GM23338 (cell line): ENCODE measurements at regions not wholly inside any gene's neighbourhood (a gene's known extent, or its start where the extent isn't known, plus 50 kb on each side); places are given as distances from the start of the nearest gene placed in this dataset.

Experiments used
- ATAC-seq: fragments of 200-7000 bp; cut with Tn5 transposase; 3 replicates; pipeline ENCODE4 v1.9.1; 2020
- DNase-seq: peaks from one replicate; pipeline ENCODE4 v3.0.0-alpha.2; 2015; ENCODE audit warnings: low spot score
- H2AFZ ChIP-seq: fragments of 200-600 bp; sonication (generic); 2 replicates; pipeline ENCODE4 v1.8.0; 2016; ENCODE audit warnings: antibody characterized with exemption, mild to moderate bottlenecking, moderate library complexity
- H3F3A ChIP-seq: fragments of 200-600 bp; sonication (generic); replicated peaks from 2 replicates; pipeline ENCODE4 v1.8.0; 2017; ENCODE audit warnings: antibody characterized with exemption, mixed run types, low read depth
- H3K27ac ChIP-seq: fragments of 200-600 bp; sonication (generic); 2 replicates; pipeline ENCODE4 v1.6.1; 2016; ENCODE audit warnings: low read depth
- H3K27me3 ChIP-seq: fragments of 200-600 bp; sonication (generic); 2 replicates; pipeline ENCODE4 v1.8.0; 2016; ENCODE audit warnings: mild to moderate bottlenecking, mixed run types, moderate library complexity; ENCODE audit not compliant: insufficient read depth
- H3K36me3 ChIP-seq: fragments of 200-600 bp; sonication (generic); 2 replicates; pipeline ENCODE4 v1.8.0; 2016; ENCODE audit warnings: mild to moderate bottlenecking; ENCODE audit not compliant: insufficient read depth
- H3K4me1 ChIP-seq: fragments of 200-600 bp; sonication (generic); 2 replicates; pipeline ENCODE4 v1.8.0; 2016; ENCODE audit warnings: mild to moderate bottlenecking, moderate library complexity; ENCODE audit not compliant: insufficient read depth
- H3K4me2 ChIP-seq: fragments of 200-600 bp; sonication (generic); 2 replicates; pipeline ENCODE4 v1.7.1; 2017; ENCODE audit warnings: mixed run types
- H3K4me3 ChIP-seq: fragments of 200-600 bp; sonication (generic); 2 replicates; pipeline ENCODE4 v1.6.1; 2016; ENCODE audit warnings: mixed run types
- H3K79me2 ChIP-seq: fragments of 200-600 bp; sonication (generic); replicated peaks from 2 replicates; pipeline ENCODE4 v1.8.0; 2017; ENCODE audit warnings: mild to moderate bottlenecking; ENCODE audit not compliant: insufficient read depth
- H3K9me2 ChIP-seq: fragments of 200-600 bp; sonication (generic); 2 replicates; pipeline ENCODE4 v1.8.0; 2017; ENCODE audit not compliant: insufficient read depth
- H4K20me1 ChIP-seq: fragments of 200-600 bp; sonication (generic); replicated peaks from 2 replicates; pipeline ENCODE4 v1.8.0; 2017; ENCODE audit warnings: mild to moderate bottlenecking; ENCODE audit not compliant: insufficient read depth
- H3K27ac Mint-ChIP-seq: 2 replicates; pipeline ENCODE4 v1.8.0; 2020; ENCODE audit warnings: inconsistent platforms, mild to moderate bottlenecking, moderate library complexity, mixed read lengths
- H3K27me3 Mint-ChIP-seq: 3 replicates; pipeline ENCODE4 v1.8.0; 2022; ENCODE audit warnings: low read depth, mild to moderate bottlenecking, moderate library complexity, mixed read lengths, inconsistent platforms; ENCODE audit not compliant: insufficient read depth, poor library complexity
- H3K36me3 Mint-ChIP-seq: 3 replicates; pipeline ENCODE4 v1.8.0; 2021; ENCODE audit warnings: low read depth, mild to moderate bottlenecking, inconsistent platforms, moderate library complexity, mixed read lengths
- H3K4me1 Mint-ChIP-seq: 3 replicates; pipeline ENCODE4 v1.8.0; 2020; ENCODE audit warnings: mild to moderate bottlenecking, inconsistent platforms, mixed read lengths
- H3K4me3 Mint-ChIP-seq: 3 replicates; pipeline ENCODE4 v1.8.0; 2021; ENCODE audit warnings: moderate library complexity, mild to moderate bottlenecking, inconsistent platforms, mixed read lengths
- H3K9me3 Mint-ChIP-seq: 3 replicates; pipeline ENCODE4 v1.8.0; 2020; ENCODE audit warnings: moderate library complexity, mild to moderate bottlenecking, inconsistent platforms, mixed read lengths
- CREB1 ChIP-seq: fragments of 250-450 bp; sonication (Bioruptor Pico); IDR thresholded peaks from 2 replicates; pipeline ENCODE4 v1.5.0; 2020; ENCODE audit warnings: low read depth, mild to moderate bottlenecking, moderate library complexity
- EZH2phosphoT487 ChIP-seq: fragments of 200-600 bp; sonication (generic); IDR thresholded peaks from one replicate; pipeline ENCODE4 v1.8.1; 2018; ENCODE audit warnings: antibody characterized with exemption; ENCODE audit not compliant: unreplicated experiment
- JUNB ChIP-seq: IDR thresholded peaks from one replicate; pipeline ENCODE4 v1.6.1; 2016; ENCODE audit warnings: antibody characterized with exemption; ENCODE audit not compliant: unreplicated experiment
- NANOG ChIP-seq: IDR thresholded peaks from 2 replicates; pipeline ENCODE4 v1.6.1; 2016; ENCODE audit warnings: antibody characterized with exemption, borderline replicate concordance
- STAT1 ChIP-seq: IDR thresholded peaks from one replicate; pipeline ENCODE4 v1.6.1; 2016; ENCODE audit warnings: antibody characterized with exemption; ENCODE audit not compliant: unreplicated experiment
- ZNF331 ChIP-seq: fragments of 250-450 bp; sonication (Bioruptor Pico); IDR thresholded peaks from 2 replicates; pipeline ENCODE4 v1.5.0; 2020; ENCODE audit warnings: low read depth, mild to moderate bottlenecking, moderate library complexity
- TF ChIP-seq, protein P1 (sequence below), 2 experiments: fragments of 200-600 bp in 1 of 2; sonication (generic) in 1 of 2; conservative IDR thresholded peaks; 2 replicates each; pipeline versions ENCODE4 v1.5.1 to v1.6.1; 2016 to 2017; ENCODE audit warnings: antibody characterized with exemption in 2 of 2, low read depth in 2 of 2, mild to moderate bottlenecking in 2 of 2, moderate library complexity in 1 of 2
- TF ChIP-seq, protein P2 (sequence below): IDR thresholded peaks from 2 replicates; pipeline ENCODE4 v1.6.1; 2016; ENCODE audit warnings: antibody characterized with exemption
- TF ChIP-seq, protein P3 (sequence below): IDR thresholded peaks from one replicate; pipeline ENCODE4 v1.6.1; 2018; ENCODE audit warnings: antibody characterized with exemption; ENCODE audit not compliant: unreplicated experiment
- TF ChIP-seq, protein P4 (sequence below): fragments of 250-450 bp; sonication (Bioruptor Pico); IDR thresholded peaks from 2 replicates; pipeline ENCODE4 v1.5.0; 2020; ENCODE audit warnings: mild to moderate bottlenecking, moderate library complexity

DNA sequence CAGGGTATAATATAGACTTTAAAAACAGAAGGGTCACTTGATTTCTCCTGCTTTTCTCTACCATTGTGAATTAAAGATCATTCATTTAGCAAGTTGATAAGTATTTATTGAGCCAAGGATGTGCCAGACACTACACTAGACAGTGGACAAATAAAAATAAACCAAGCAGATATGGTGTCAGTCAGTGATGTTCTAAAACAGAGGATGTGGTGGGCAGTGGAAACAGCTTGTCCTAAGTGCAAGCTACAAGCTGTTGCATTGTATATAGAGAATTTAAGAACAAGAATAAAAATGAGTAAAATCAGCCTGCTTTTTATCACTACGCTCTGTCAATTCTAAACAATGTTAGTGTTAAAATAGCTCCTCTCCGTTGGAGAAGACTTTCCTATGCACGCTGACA lies 637.3 kb upstream of the GRM7 start:
- H3K4me3 Mint-ChIP-seq, result no peak overlapping the region
- H3K36me3 ChIP-seq, result no peaks in the 10 kb centered on the region; the same call in 1 of the 2 replicates

More for the DNA sequence above, 637.3 kb upstream of the GRM7 start:
- H3K9me2 ChIP-seq, result no peaks in the 10 kb centered on the region
- ATAC-seq (no peak), DNase-seq (no peak)
- H4K20me1 ChIP-seq, result no peaks in the 10 kb centered on the region
- no peak overlapping the region for H3K27ac ChIP-seq
- Mint-ChIP-seq H3K27ac (no peak overlapping the region), H3K27me3 (no peaks in the 10 kb centered on the region), H3K36me3 (no peaks in the 10 kb centered on the region), H3K4me1 (peaks cover 4% of the 10 kb centered on the region; the same call in 2 of the 3 replicates), H3K9me3 (peaks cover 63% of the 10 kb centered on the region)
- no peaks in the 10 kb centered on the region for H3K27me3 ChIP-seq
- H2AFZ ChIP-seq, result no peak overlapping the region
- H3K4me3 ChIP-seq, result no peak overlapping the region
- H3K4me2 ChIP-seq, result no peak overlapping the region
- no peaks in the 10 kb centered on the region for H3K79me2 ChIP-seq
- H3F3A ChIP-seq, result no peaks in the 10 kb centered on the region
- TF ChIP-seq, protein P1, sequence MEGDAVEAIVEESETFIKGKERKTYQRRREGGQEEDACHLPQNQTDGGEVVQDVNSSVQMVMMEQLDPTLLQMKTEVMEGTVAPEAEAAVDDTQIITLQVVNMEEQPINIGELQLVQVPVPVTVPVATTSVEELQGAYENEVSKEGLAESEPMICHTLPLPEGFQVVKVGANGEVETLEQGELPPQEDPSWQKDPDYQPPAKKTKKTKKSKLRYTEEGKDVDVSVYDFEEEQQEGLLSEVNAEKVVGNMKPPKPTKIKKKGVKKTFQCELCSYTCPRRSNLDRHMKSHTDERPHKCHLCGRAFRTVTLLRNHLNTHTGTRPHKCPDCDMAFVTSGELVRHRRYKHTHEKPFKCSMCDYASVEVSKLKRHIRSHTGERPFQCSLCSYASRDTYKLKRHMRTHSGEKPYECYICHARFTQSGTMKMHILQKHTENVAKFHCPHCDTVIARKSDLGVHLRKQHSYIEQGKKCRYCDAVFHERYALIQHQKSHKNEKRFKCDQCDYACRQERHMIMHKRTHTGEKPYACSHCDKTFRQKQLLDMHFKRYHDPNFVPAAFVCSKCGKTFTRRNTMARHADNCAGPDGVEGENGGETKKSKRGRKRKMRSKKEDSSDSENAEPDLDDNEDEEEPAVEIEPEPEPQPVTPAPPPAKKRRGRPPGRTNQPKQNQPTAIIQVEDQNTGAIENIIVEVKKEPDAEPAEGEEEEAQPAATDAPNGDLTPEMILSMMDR (conservative IDR thresholded peaks at IDR 0.05; ENCODE audit: low read depth in 2 of 2), result no peak
- TF ChIP-seq EZH2phosphoT487, result no peak
- TF ChIP-seq, protein P2, sequence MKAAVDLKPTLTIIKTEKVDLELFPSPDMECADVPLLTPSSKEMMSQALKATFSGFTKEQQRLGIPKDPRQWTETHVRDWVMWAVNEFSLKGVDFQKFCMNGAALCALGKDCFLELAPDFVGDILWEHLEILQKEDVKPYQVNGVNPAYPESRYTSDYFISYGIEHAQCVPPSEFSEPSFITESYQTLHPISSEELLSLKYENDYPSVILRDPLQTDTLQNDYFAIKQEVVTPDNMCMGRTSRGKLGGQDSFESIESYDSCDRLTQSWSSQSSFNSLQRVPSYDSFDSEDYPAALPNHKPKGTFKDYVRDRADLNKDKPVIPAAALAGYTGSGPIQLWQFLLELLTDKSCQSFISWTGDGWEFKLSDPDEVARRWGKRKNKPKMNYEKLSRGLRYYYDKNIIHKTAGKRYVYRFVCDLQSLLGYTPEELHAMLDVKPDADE, result no peak
- TF ChIP-seq STAT1, result no peak
- TF ChIP-seq, protein P3, sequence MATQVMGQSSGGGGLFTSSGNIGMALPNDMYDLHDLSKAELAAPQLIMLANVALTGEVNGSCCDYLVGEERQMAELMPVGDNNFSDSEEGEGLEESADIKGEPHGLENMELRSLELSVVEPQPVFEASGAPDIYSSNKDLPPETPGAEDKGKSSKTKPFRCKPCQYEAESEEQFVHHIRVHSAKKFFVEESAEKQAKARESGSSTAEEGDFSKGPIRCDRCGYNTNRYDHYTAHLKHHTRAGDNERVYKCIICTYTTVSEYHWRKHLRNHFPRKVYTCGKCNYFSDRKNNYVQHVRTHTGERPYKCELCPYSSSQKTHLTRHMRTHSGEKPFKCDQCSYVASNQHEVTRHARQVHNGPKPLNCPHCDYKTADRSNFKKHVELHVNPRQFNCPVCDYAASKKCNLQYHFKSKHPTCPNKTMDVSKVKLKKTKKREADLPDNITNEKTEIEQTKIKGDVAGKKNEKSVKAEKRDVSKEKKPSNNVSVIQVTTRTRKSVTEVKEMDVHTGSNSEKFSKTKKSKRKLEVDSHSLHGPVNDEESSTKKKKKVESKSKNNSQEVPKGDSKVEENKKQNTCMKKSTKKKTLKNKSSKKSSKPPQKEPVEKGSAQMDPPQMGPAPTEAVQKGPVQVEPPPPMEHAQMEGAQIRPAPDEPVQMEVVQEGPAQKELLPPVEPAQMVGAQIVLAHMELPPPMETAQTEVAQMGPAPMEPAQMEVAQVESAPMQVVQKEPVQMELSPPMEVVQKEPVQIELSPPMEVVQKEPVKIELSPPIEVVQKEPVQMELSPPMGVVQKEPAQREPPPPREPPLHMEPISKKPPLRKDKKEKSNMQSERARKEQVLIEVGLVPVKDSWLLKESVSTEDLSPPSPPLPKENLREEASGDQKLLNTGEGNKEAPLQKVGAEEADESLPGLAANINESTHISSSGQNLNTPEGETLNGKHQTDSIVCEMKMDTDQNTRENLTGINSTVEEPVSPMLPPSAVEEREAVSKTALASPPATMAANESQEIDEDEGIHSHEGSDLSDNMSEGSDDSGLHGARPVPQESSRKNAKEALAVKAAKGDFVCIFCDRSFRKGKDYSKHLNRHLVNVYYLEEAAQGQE, result no peak
- no peak for TF ChIP-seq CREB1 (CRISPR knock-in tag)
- no peak for TF ChIP-seq ZNF331
- TF ChIP-seq, protein P4, sequence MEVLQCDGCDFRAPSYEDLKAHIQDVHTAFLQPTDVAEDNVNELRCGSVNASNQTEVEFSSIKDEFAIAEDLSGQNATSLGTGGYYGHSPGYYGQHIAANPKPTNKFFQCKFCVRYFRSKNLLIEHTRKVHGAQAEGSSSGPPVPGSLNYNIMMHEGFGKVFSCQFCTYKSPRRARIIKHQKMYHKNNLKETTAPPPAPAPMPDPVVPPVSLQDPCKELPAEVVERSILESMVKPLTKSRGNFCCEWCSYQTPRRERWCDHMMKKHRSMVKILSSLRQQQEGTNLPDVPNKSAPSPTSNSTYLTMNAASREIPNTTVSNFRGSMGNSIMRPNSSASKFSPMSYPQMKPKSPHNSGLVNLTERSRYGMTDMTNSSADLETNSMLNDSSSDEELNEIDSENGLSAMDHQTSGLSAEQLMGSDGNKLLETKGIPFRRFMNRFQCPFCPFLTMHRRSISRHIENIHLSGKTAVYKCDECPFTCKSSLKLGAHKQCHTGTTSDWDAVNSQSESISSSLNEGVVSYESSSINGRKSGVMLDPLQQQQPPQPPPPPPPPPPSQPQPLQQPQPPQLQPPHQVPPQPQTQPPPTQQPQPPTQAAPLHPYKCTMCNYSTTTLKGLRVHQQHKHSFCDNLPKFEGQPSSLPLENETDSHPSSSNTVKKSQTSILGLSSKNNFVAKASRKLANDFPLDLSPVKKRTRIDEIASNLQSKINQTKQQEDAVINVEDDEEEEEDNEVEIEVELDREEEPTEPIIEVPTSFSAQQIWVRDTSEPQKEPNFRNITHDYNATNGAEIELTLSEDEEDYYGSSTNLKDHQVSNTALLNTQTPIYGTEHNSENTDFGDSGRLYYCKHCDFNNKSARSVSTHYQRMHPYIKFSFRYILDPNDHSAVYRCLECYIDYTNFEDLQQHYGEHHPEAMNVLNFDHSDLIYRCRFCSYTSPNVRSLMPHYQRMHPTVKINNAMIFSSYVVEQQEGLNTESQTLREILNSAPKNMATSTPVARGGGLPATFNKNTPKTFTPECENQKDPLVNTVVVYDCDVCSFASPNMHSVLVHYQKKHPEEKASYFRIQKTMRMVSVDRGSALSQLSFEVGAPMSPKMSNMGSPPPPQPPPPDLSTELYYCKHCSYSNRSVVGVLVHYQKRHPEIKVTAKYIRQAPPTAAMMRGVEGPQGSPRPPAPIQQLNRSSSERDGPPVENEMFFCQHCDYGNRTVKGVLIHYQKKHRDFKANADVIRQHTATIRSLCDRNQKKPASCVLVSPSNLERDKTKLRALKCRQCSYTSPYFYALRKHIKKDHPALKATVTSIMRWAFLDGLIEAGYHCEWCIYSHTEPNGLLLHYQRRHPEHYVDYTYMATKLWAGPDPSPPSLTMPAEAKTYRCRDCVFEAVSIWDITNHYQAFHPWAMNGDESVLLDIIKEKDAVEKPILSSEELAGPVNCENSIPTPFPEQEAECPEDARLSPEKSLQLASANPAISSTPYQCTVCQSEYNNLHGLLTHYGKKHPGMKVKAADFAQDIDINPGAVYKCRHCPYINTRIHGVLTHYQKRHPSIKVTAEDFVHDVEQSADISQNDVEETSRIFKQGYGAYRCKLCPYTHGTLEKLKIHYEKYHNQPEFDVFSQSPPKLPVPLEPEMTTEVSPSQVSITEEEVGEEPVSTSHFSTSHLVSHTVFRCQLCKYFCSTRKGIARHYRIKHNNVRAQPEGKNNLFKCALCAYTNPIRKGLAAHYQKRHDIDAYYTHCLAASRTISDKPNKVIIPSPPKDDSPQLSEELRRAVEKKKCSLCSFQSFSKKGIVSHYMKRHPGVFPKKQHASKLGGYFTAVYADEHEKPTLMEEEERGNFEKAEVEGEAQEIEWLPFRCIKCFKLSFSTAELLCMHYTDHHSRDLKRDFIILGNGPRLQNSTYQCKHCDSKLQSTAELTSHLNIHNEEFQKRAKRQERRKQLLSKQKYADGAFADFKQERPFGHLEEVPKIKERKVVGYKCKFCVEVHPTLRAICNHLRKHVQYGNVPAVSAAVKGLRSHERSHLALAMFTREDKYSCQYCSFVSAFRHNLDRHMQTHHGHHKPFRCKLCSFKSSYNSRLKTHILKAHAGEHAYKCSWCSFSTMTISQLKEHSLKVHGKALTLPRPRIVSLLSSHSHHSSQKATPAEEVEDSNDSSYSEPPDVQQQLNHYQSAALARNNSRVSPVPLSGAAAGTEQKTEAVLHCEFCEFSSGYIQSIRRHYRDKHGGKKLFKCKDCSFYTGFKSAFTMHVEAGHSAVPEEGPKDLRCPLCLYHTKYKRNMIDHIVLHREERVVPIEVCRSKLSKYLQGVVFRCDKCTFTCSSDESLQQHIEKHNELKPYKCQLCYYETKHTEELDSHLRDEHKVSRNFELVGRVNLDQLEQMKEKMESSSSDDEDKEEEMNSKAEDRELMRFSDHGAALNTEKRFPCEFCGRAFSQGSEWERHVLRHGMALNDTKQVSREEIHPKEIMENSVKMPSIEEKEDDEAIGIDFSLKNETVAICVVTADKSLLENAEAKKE (CRISPR knock-in tag), result no peak
- no peak for TF ChIP-seq NANOG
- no peak for TF ChIP-seq JUNB
- no peaks in the 10 kb centered on the region for H3K4me1 ChIP-seq
